Neuronal stem cell (in vitro differentiated cells): ENCODE measurements at regions not wholly inside any gene's neighbourhood (a gene's known extent, or its start where the extent isn't known, plus 50 kb on each side); places are given as distances from the start of the nearest gene placed in this dataset.

Source experiments
- DNase-seq: peaks from one replicate; pipeline ENCODE4 v3.0.0-alpha.2; 2013; ENCODE audit warnings: low spot score
- H2AFZ ChIP-seq: one replicate; pipeline ENCODE4 v1.6.1; 2013; ENCODE audit warnings: mild to moderate bottlenecking, low read length, inconsistent platforms
- H2AK5ac ChIP-seq: 2 replicates; pipeline ENCODE4 v1.6.1; 2013; ENCODE audit warnings: low read depth, mild to moderate bottlenecking, inconsistent platforms, low read length, moderate library complexity, mixed read lengths
- H2BK120ac ChIP-seq: 2 replicates; pipeline ENCODE4 v1.6.1; 2013; ENCODE audit warnings: low read depth, mild to moderate bottlenecking, inconsistent platforms, low read length, moderate library complexity, mixed read lengths
- H2BK12ac ChIP-seq: one replicate; pipeline ENCODE4 v1.6.1; 2013; ENCODE audit warnings: low read length, inconsistent platforms
- H2BK15ac ChIP-seq: 2 replicates; pipeline ENCODE4 v1.6.1; 2013; ENCODE audit warnings: mild to moderate bottlenecking, low read length, inconsistent platforms, mixed read lengths
- H2BK5ac ChIP-seq: one replicate; pipeline ENCODE4 v1.6.1; 2013; ENCODE audit warnings: inconsistent platforms, mild to moderate bottlenecking, low read length, moderate library complexity
- H3K14ac ChIP-seq: one replicate; pipeline ENCODE4 v1.6.1; 2013; ENCODE audit warnings: low read length, inconsistent platforms
- H3K18ac ChIP-seq: 2 replicates; pipeline ENCODE4 v1.6.1; 2013; ENCODE audit warnings: low read length, inconsistent platforms
- H3K23ac ChIP-seq: 2 replicates; pipeline ENCODE4 v1.6.1; 2013; ENCODE audit warnings: low read depth, mild to moderate bottlenecking, mixed read lengths, low read length, inconsistent platforms; ENCODE audit not compliant: poor library complexity
- H3K27ac ChIP-seq: replicated peaks from 3 replicates; pipeline ENCODE4 v1.5.1; 2013; ENCODE audit warnings: low read length, inconsistent platforms
- H3K27me3 ChIP-seq, 3 experiments: 2 replicates each; pipeline ENCODE4 v1.6.1; 2013; ENCODE audit warnings: low read length in 3 of 3, mild to moderate bottlenecking in 2 of 3, inconsistent platforms in 1 of 3, low read depth in 1 of 3, mixed read lengths in 1 of 3, moderate library complexity in 1 of 3; ENCODE audit not compliant: control insufficient read depth in 3 of 3, insufficient read depth in 3 of 3
- H3K36me3 ChIP-seq, 2 donors: replicated peaks in 1 of 2; 2 replicates each; pipeline ENCODE4 v1.6.1; 2013; ENCODE audit warnings: low read length in 2 of 2; ENCODE audit not compliant: control insufficient read depth in 2 of 2, insufficient read depth in 2 of 2
- H3K4ac ChIP-seq: 2 replicates; pipeline ENCODE4 v1.6.1; 2013; ENCODE audit warnings: inconsistent platforms, mild to moderate bottlenecking, low read length, moderate library complexity
- H3K4me1 ChIP-seq, 2 donors: 1 replicate in 1 of 2; 2 replicates in 1 of 2; pipeline ENCODE4 v1.6.1; 2013; ENCODE audit warnings: low read length in 2 of 2, low read depth in 1 of 2; ENCODE audit not compliant: control insufficient read depth in 2 of 2, insufficient read depth in 1 of 2
- H3K4me2 ChIP-seq: one replicate; pipeline ENCODE4 v1.6.1; 2013; ENCODE audit warnings: mild to moderate bottlenecking, low read length, inconsistent platforms; ENCODE audit not compliant: insufficient read depth, poor library complexity, severe bottlenecking
- H3K4me3 ChIP-seq, 2 donors: 2 replicates each; pipeline ENCODE4 v1.5.1; 2013; ENCODE audit warnings: low read length in 2 of 2, mild to moderate bottlenecking in 2 of 2, inconsistent platforms in 1 of 2, moderate library complexity in 1 of 2
- H3K79me1 ChIP-seq: one replicate; pipeline ENCODE4 v1.6.1; 2013; ENCODE audit warnings: low read depth, mild to moderate bottlenecking, inconsistent platforms, low read length, moderate library complexity
- H3K9ac ChIP-seq: one replicate; pipeline ENCODE4 v1.6.1; 2013; ENCODE audit warnings: mild to moderate bottlenecking, low read depth, low read length, inconsistent platforms; ENCODE audit not compliant: poor library complexity
- H3K9me3 ChIP-seq, 2 donors: replicated peaks in 1 of 2; 2 replicates each; pipeline versions ENCODE3 to v1.6.1; 2013; ENCODE audit warnings: low read length in 2 of 2, mild to moderate bottlenecking in 2 of 2, inconsistent platforms in 1 of 2, low read depth in 1 of 2, mixed read lengths in 1 of 2, moderate library complexity in 1 of 2; ENCODE audit not compliant: control insufficient read depth in 2 of 2, insufficient read depth in 1 of 2
- H4K8ac ChIP-seq: one replicate; pipeline ENCODE4 v1.6.1; 2013; ENCODE audit warnings: low read depth, mild to moderate bottlenecking, inconsistent platforms, low read length, moderate library complexity
- H4K91ac ChIP-seq: one replicate; pipeline ENCODE4 v1.6.1; 2013; ENCODE audit warnings: low read length, low read depth, mild to moderate bottlenecking, inconsistent platforms; ENCODE audit not compliant: poor library complexity
- whole genome bisulfite sequencing, 2 donors: extraction: QIAGEN DNeasy Blood & Tissue Kit; methylation state at CpG; one replicate each; pipeline ENCODE4 v1.1.7; 2013; ENCODE audit warnings: missing lambda C conversion rate in 2 of 2, mixed read lengths in 1 of 2; ENCODE audit not compliant: insufficient read length in 2 of 2, insufficient replicate concordance in 1 of 2; ENCODE audit errors: extremely low coverage in 2 of 2; 5-methylcytosine and 5-hydroxymethylcytosine counted together

- no peak for DNase-seq
- H2AFZ ChIP-seq: no peak overlapping the region
These were observed 76.1 kb downstream of the SCG2 start for GRCh38 chr2:223526106-223526505.

GRCh38 chr2:223528036-223528435, 74.1 kb downstream of the SCG2 start:
- peaks cover 0 to 3% of the 10 kb centered on the region in 2 donors for H3K4me1 ChIP-seq
- H2AK5ac ChIP-seq: no peak overlapping the region
- H4K8ac ChIP-seq: no peak overlapping the region
- no peak overlapping the region for H2BK5ac ChIP-seq
- no peaks in the 10 kb centered on the region for H3K27me3 ChIP-seq
- no peak overlapping the region for H3K23ac ChIP-seq
- no peak overlapping the region for H3K4ac ChIP-seq
- H4K91ac ChIP-seq: no peak overlapping the region
- no peak overlapping the region for H2BK15ac ChIP-seq
- H3K27ac ChIP-seq: no peak overlapping the region
- no CpG with 5 or more reads among the region's 5 CpGs for WGBS, 2 donors
- peaks cover 0 to 5% of the 10 kb centered on the region in 2 donors for H3K9me3 ChIP-seq
- H3K4me3 ChIP-seq: no peak overlapping the region
- no peak overlapping the region for H3K9ac ChIP-seq
- H2AFZ ChIP-seq: no peak overlapping the region
- H3K18ac ChIP-seq: no peak overlapping the region
- no peak overlapping the region for H2BK12ac ChIP-seq
- no peaks in the 10 kb centered on the region for H3K79me1 ChIP-seq
- H2BK120ac ChIP-seq: no peak overlapping the region
- no peak for DNase-seq
- H3K4me2 ChIP-seq: no peak overlapping the region
- H3K36me3 ChIP-seq: no peaks in the 10 kb centered on the region
- H3K14ac ChIP-seq: no peak overlapping the region

More at GRCh38 chr2:223526106-223526505, 76.1 kb downstream of the SCG2 start:
- Histone ChIP-seq H3K36me3 (no peaks in the 10 kb centered on the region), H3K27me3 (no peaks in the 10 kb centered on the region), H3K4ac (no peak overlapping the region), H3K27ac (no peak overlapping the region), H4K91ac (no peak overlapping the region), H3K79me1 (no peaks in the 10 kb centered on the region), H3K4me3 (no peak overlapping the region), H2BK15ac (no peak overlapping the region), H2AK5ac (no peak overlapping the region), H4K8ac (no peak overlapping the region), H3K4me2 (no peak overlapping the region), H2BK120ac (no peak overlapping the region), H2BK5ac (no peak overlapping the region), H3K9ac (no peak overlapping the region), H3K9me3 (peaks cover 0 to 5% of the 10 kb centered on the region in 2 donors), H3K4me1 (peaks cover 0 to 3% of the 10 kb centered on the region in 2 donors), H2BK12ac (no peak overlapping the region), H3K14ac (no peak overlapping the region), H3K23ac (no peak overlapping the region), H3K18ac (no peak overlapping the region)

GRCh38 chr2:223529696-223530095, 72.5 kb downstream of the SCG2 start:
- Histone ChIP-seq H3K4ac (no peak overlapping the region), H2BK12ac (no peak overlapping the region), H3K27me3 (no peaks in the 10 kb centered on the region), H3K9me3 (peaks cover 0 to 5% of the 10 kb centered on the region in 2 donors), H2BK5ac (no peak overlapping the region), H2BK120ac (no peak overlapping the region), H4K8ac (no peak overlapping the region), H3K36me3 (no peaks in the 10 kb centered on the region), H3K27ac (no peak overlapping the region), H3K79me1 (no peaks in the 10 kb centered on the region), H3K4me1 (no peaks in the 10 kb centered on the region), H3K9ac (no peak overlapping the region), H3K23ac (no peak overlapping the region), H3K4me3 (no peak overlapping the region), H4K91ac (no peak overlapping the region), H2AK5ac (no peak overlapping the region), H3K14ac (no peak overlapping the region), H2BK15ac (no peak overlapping the region), H2AFZ (no peak overlapping the region), H3K4me2 (no peak overlapping the region), H3K18ac (no peak overlapping the region)
- DNase-seq: no peak
- WGBS, 2 donors: no CpG with 5 or more reads among the region's 3 CpGs

- Histone ChIP-seq H3K9ac (no peak overlapping the region), H3K23ac (no peak overlapping the region), H3K4me1 (no peaks in the 10 kb centered on the region), H2BK5ac (no peak overlapping the region), H3K27ac (no peak overlapping the region), H2AFZ (no peak overlapping the region), H3K4me3 (no peak overlapping the region), H4K8ac (no peak overlapping the region), H2BK120ac (no peak overlapping the region), H3K27me3 (no peaks in the 10 kb centered on the region), H4K91ac (no peak overlapping the region), H3K14ac (no peak overlapping the region), H3K18ac (no peak overlapping the region), H3K36me3 (no peaks in the 10 kb centered on the region), H2BK15ac (no peak overlapping the region), H3K4ac (no peak overlapping the region), H3K4me2 (no peak overlapping the region), H3K79me1 (no peaks in the 10 kb centered on the region), H2AK5ac (no peak overlapping the region), H3K9me3 (peaks cover 0 to 5% of the 10 kb centered on the region in 2 donors), H2BK12ac (no peak overlapping the region)
- no peak for DNase-seq
- no CpG with 5 or more reads among the region's 4 CpGs for WGBS, 2 donors
These were observed 71.3 kb downstream of the SCG2 start for GRCh38 chr2:223530811-223531210.
